Inflammatory macrophage (primary cell): ENCODE measurements at regions not wholly inside any gene's neighbourhood (a gene's known extent, or its start where the extent isn't known, plus 50 kb on each side); places are given as distances from the start of the nearest gene placed in this dataset.
"Not testable (repeated sequence)": the region's sequence is repeated elsewhere in the genome, so short reads cannot be mapped to it uniquely, and the experiment has no call there.

ENCODE experiments used
- DNase-seq, 2 donors: peaks; one replicate each; pipeline ENCODE4 v3.0.0-alpha.2; 2020 to 2022

DNA sequence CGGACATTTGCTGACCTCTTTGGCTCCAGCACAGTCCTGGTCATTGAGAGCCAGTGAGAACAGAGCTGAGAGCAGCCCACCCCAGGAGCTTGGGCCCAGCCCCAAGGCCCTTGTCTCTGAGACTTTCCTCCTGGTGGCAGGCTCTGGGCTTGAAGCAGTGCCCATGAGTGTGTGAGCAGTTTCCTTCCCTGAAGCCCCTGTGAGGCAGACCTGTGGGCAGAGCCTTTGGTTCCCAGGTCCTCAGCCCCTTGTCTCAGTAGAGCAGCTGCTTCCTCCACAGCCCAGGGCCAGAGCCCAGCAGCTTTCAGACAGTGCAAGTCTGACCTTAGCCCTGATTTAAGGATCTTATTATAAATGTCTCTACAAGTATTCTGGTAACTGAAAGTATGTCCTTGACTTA is 1185.0 kb downstream of the RPIA start:
- DNase-seq = not testable (repeated sequence)

DNA sequence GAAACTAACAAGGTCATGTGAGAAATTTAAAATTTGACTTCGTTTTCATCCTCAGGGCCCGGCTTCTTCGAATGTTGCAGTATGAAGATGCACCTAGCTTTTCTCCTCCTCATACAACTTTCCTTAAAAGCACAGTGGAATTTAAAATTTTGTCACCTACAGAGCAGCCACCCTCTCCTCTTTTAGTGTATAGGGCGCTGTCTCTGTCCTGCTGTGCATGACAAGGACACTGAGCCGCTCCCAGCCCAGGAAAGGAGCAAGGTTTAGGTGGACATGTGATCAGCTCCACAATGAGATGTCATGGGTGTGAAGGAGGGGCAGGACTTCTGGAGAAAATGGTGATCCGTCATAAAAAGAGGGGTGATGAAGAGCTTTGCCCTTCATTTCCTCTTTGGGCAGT is 1185.4 kb downstream of the RPIA start:
- not testable (repeated sequence) for DNase-seq

DNA sequence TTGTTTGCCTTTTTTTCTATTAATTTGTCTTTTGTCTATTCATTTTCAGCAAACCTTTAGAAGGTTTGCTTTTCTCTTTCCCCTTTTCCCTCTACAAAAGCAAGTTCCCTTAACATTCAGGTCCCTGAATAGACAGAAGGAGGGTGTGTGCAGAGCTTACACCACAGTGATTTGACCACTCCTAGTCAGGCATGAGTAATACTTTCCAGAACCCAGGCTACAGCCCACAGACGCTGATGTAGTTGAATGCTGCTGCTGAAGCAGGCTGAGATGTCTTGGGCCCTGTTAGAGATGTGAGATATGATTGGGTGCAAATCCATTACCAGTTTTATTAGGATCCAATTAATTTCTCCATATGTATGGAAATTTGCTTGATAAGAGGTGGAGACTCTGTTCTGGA is 1191.4 kb downstream of the RPIA start:
- peak in 1 of 2 donors; percentile 1 for DNase-seq

GRCh38 chr2:89883624-89884023 is 1192.2 kb downstream of the RPIA start:
- DNase-seq = not testable (repeated sequence)

DNA sequence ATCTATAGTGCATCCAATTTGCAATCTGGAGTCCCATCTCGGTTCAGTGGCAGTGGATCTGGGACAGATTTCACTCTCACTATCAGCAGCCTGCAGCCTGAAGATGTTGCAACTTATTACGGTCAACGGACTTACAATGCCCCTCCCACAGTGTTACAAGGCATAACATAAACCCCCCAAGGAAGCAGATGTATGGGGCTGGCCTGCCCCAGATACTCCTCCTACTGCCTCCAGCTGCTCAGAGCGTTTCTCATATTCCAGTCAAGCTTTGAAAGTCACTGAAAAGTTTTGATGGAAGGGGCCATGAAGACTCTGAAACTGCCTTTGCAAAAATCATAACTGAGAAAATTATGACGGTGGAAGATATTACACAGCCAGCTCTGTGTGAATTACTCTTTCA is 1193.6 kb downstream of the RPIA start:
- not testable (repeated sequence) for DNase-seq

- DNase-seq = not testable (repeated sequence)
Observed at GRCh38 chr2:89888693-89889092, 1197.2 kb downstream of the RPIA start.

GRCh38 chr2:89890185-89890773 is 1198.8 kb downstream of the RPIA start:
- not testable (repeated sequence) for DNase-seq

DNA sequence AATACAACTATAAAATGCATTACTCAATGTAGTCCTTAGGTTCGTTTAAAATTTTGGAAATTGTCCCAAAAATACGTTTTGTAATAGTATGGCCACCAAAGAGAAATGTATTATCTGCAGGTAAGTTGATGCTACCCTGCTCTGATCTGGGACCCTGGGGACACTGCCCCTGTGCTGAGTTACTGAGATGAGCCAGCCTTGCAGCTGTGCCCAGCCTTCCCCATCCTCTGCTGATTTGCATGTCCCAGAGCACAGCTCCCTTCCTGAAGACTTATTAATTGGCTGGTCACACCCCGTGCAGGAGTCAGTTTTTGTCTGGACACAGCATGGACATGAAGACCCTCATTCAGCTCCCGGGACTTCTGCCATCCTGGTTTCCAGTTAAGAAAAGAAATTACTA is 1203.5 kb downstream of the RPIA start:
- DNase-seq = not testable (repeated sequence)

- not testable (repeated sequence) for DNase-seq
Observed at GRCh38 chr2:89895629-89896028, 1204.2 kb downstream of the RPIA start.

- not testable (repeated sequence) for DNase-seq
Observed at GRCh38 chr2:89927018-89927417, 1235.5 kb downstream of the RPIA start.

DNA sequence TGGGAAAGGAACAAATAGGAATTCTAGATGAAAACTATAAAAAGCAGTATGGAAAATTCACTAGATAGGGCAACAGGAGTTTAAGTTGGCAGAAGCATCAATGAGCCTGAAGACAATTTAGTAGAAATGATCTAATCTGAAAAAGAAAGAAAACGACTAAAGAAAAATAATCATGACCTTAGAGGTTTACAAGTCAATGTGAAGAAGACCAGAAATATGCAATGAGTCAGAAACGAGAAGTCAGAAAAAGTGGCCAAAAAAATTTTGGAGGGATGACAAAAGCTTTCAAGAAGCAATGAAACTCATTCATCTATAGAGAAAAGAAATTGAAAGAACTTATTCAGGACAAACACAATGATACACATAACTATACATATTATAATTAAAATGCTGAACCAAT is 1244.0 kb downstream of the RPIA start:
- not testable (repeated sequence) for DNase-seq

DNA sequence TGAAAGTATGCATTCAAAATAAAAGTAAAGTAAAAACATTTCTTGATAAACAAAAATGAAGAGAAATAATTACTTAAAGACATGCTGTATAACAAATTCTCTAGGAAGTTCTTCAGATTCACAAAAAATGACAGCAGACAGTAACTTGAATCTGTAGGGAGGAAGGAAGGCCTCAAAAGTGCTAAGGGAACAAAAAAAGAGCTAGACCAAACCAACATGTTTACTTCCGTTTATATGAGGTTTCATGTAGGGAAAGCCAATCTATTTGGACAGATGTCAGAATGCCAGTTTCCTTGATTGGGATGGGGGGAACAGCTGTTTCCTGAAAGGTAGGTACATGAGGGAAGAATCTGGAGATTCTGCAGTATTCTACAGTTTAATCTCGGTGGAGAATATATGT is 1244.5 kb downstream of the RPIA start:
- peak; percentile 0 to 9 for DNase-seq

GRCh38 chr2:89936559-89936958 is 1245.1 kb downstream of the RPIA start:
- DNase-seq = not testable (repeated sequence)

DNA sequence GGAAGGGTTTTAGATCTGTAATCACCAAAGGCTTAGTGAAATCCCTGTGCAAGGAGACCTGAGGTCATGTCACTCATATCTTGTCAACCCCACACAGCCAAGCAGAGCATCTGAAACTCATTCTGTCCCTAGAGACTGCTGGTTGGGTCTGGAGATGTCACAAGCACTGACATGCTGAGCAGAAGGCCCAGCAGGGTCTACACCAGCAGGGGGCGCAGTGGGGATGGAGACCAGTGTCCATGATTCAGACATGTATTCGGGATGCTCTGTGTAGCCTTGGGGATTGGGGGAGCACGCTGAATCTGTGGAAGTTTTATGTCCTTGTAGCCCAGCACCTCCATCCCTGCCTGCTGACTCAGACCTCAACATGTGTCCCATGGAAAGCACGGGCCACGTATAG is 1247.3 kb downstream of the RPIA start:
- DNase-seq = not testable (repeated sequence)

DNA sequence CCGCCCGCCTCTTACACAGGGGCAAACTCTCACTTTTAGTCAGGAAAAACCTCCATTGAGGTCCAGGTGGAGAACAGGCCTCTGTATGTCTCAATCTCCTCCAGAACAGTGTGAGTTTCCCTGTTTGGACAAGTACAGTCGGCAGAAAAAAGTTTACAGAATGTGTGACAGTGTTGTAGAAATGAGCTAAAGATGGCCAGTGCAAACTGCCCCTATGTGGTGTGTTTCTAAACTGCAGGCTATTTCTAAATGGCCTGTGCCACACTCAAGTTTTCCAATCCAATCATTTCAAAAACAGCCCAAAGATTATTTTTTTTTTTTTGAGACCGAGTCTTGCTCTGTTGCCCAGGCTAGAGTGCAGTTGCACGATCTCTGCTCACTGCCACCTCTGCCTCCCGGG is 1252.8 kb downstream of the RPIA start:
- not testable (repeated sequence) for DNase-seq

GRCh38 chr2:89945004-89945616 is 1253.6 kb downstream of the RPIA start:
- DNase-seq = not testable (repeated sequence)

GRCh38 chr2:89947208-89947815 is 1255.8 kb downstream of the RPIA start:
- DNase-seq = not testable (repeated sequence)

GRCh38 chr2:89948102-89948501 is 1256.6 kb downstream of the RPIA start:
- not testable (repeated sequence) for DNase-seq

DNA sequence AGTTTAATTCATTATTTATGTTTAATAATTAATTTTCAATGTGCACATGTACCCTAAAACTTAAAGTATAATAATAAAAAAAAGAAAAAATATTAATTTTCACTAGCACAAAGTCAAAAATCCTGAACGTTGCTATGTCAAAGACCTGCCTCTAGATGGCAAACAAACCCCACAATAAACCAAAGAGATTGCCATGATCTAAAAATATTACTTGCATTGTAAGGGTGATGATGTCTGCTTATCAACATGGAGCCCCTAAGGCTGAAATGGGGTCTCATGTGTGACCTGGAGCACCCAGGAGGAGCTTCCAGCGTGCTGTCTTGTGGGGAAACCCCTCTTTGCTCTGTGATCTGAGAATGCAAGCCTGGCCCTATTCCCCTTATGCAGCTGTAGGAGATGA is 1259.3 kb downstream of the RPIA start:
- not testable (repeated sequence) for DNase-seq

DNA sequence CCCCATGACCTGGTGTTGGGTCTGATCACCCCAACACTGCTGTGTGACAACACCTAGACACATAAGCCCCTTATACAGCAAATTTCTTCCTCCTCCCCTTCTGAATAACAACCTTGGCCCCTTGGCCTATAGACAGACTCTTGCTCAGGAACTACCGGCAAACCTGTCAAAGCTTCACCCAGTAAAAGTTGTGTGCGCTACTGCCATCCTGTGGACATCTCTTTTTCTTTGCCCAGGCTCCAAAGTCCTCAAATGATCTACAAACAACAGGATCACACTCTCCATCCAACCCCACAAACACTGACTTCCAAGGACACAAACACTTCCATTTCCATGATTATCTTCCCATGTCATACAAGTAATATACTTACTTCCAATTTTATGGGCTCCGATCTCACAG is 1265.8 kb downstream of the RPIA start:
- peak; percentile 3 to 4 for DNase-seq

- DNase-seq = not testable (repeated sequence)
Observed at GRCh38 chr2:89959729-89960378, 1268.4 kb downstream of the RPIA start.

- not testable (repeated sequence) for DNase-seq
Observed at GRCh38 chr2:89960570-89960969, 1269.1 kb downstream of the RPIA start.

DNA sequence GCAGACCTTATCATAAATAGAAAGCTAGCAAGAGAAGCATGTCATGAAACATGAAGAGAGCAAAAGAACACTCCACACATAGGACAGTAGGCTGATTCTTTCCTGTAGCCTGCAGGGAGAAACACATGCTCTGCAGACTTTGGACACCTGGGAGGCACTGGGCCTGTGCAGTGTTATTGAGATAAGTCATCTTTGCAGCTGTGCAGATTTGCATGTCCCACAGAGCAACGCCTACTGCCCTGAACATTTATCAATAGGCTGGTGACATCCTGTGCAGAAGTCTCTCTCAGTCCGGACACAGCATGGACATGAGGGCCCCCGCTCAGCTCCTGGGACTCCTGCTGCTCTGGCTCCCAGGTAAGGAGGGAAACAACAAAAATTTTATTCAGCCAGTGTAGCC is 1277.1 kb downstream of the RPIA start:
- not testable (repeated sequence) for DNase-seq

DNA sequence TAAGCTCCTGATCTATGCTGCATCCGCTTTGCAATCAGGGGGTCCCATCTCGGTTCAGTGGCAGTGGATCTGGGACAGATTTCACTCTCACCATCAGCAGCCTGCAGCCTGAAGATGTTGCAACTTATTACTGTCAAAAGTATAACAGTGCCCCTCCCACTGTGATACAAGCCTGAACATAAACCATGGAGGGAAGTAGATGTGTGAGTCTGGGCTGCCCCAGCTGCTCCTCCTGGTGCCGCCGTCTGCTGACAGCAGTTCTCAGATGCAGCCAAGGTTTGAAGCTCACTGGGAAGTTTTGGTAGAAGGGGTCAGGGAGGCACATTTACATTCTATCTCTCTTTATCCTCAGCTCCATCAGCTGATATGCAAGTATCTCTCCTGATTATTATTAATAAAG is 1277.7 kb downstream of the RPIA start:
- DNase-seq = peak; percentile 0 to 4
